GM10266 (cell line): ENCODE measurements at regions not wholly inside any gene's neighbourhood (a gene's known extent, or its start where the extent isn't known, plus 50 kb on each side); places are given as distances from the start of the nearest gene placed in this dataset.
"Not testable (repeated sequence)": the region's sequence is repeated elsewhere in the genome, so short reads cannot be mapped to it uniquely, and the experiment has no call there.

Source experiments
- DNase-seq: peaks from one replicate; pipeline ENCODE4 v3.0.0; 2012; ENCODE audit errors: extremely low spot score
- CTCF ChIP-seq: IDR thresholded peaks from 2 replicates; pipeline ENCODE4 v1.5.1; 2012; ENCODE audit warnings: mild to moderate bottlenecking, low read depth; ENCODE audit not compliant: control insufficient read depth, insufficient read depth; ENCODE audit errors: missing control alignments

- DNase-seq: no peak
Measured at GRCh38 chr14:84084056-84084630, 1445.8 kb upstream of the FLRT2 start.

GRCh38 chr14:84085493-84085892 is 1444.5 kb upstream of the FLRT2 start:
- DNase-seq: no peak
- TF ChIP-seq CTCF: no peak

More at GRCh38 chr14:84084056-84084630, 1445.8 kb upstream of the FLRT2 start:
- no peak for TF ChIP-seq CTCF

GRCh38 chr14:84086714-84087113 is 1443.2 kb upstream of the FLRT2 start:
- no peak for DNase-seq
- TF ChIP-seq CTCF: no peak

GRCh38 chr14:84087986-84088531 is 1441.9 kb upstream of the FLRT2 start:
- DNase-seq: no peak
- no peak for TF ChIP-seq CTCF

- DNase-seq: no peak
- no peak for TF ChIP-seq CTCF
Measured at GRCh38 chr14:84090837-84091236, 1439.1 kb upstream of the FLRT2 start.

- no peak for TF ChIP-seq CTCF
- DNase-seq: no peak
Measured at GRCh38 chr14:84095681-84096080, 1434.3 kb upstream of the FLRT2 start.

- no peak for DNase-seq
- TF ChIP-seq CTCF: no peak
Measured at GRCh38 chr14:84098261-84098660, 1431.7 kb upstream of the FLRT2 start.

GRCh38 chr14:84099560-84099959 is 1430.4 kb upstream of the FLRT2 start:
- not testable (repeated sequence) for DNase-seq
